GM19043 (cell line): ENCODE measurements at regions not wholly inside any gene's neighbourhood (a gene's known extent, or its start where the extent isn't known, plus 50 kb on each side); places are given as distances from the start of the nearest gene placed in this dataset.

Source experiments
- ATAC-seq: cut with Tn5 transposase; IDR thresholded peaks from one replicate; pipeline ENCODE4 v1.9.1; 2021; ENCODE audit warnings: low read depth; ENCODE audit not compliant: unreplicated experiment

- peak; percentile 48 for ATAC-seq
Observed at GRCh38 chr2:186068139-186068801, 329.7 kb downstream of the FSIP2 start.

GRCh38 chr2:186069676-186070075, 331.1 kb downstream of the FSIP2 start:
- no peak for ATAC-seq

GRCh38 chr2:186085226-186085625, 346.6 kb downstream of the FSIP2 start:
- no peak for ATAC-seq

- ATAC-seq = no peak
Observed at GRCh38 chr2:186093174-186093573, 354.6 kb downstream of the FSIP2 start.

- ATAC-seq = no peak
Observed at GRCh38 chr2:186098821-186099220, 360.2 kb downstream of the FSIP2 start.

GRCh38 chr2:186099826-186100225, 361.2 kb downstream of the FSIP2 start:
- no peak for ATAC-seq

- ATAC-seq = no peak
Observed at GRCh38 chr2:186100636-186101035, 362.0 kb downstream of the FSIP2 start.

GRCh38 chr2:186101616-186102015, 363.0 kb downstream of the FSIP2 start:
- no peak for ATAC-seq

GRCh38 chr2:186103276-186103675, 364.7 kb downstream of the FSIP2 start:
- no peak for ATAC-seq

GRCh38 chr2:186105016-186105724, 366.6 kb downstream of the FSIP2 start:
- ATAC-seq = no peak

GRCh38 chr2:186108470-186108869, 369.9 kb downstream of the FSIP2 start:
- no peak for ATAC-seq

- no peak for ATAC-seq
Observed at GRCh38 chr2:186113284-186113683, 372.8 kb upstream of the ZC3H15 start.

- no peak for ATAC-seq
Observed at GRCh38 chr2:186125156-186125555, 360.9 kb upstream of the ZC3H15 start.

- no peak for ATAC-seq
Observed at GRCh38 chr2:186125625-186126024, 360.4 kb upstream of the ZC3H15 start.

- no peak for ATAC-seq
Observed at GRCh38 chr2:186126181-186126580, 359.9 kb upstream of the ZC3H15 start.

- ATAC-seq = no peak
Observed at GRCh38 chr2:186129767-186130581, 356.1 kb upstream of the ZC3H15 start.

GRCh38 chr2:186130748-186131641, 355.1 kb upstream of the ZC3H15 start:
- no peak for ATAC-seq

GRCh38 chr2:186135686-186136085, 350.4 kb upstream of the ZC3H15 start:
- ATAC-seq = no peak

- ATAC-seq = no peak
Observed at GRCh38 chr2:186136860-186137259, 349.2 kb upstream of the ZC3H15 start.

- ATAC-seq = no peak
Observed at GRCh38 chr2:186138845-186139244, 347.2 kb upstream of the ZC3H15 start.
